Heart left ventricle (tissue), 13 donors: ENCODE measurements at regions not wholly inside any gene's neighbourhood (a gene's known extent, or its start where the extent isn't known, plus 50 kb on each side); places are given as distances from the start of the nearest gene placed in this dataset.

Experiments
- CTCF ChIP-seq, 12 donors: fragments of 200-600 bp; sonication (generic) in 4 of 12; IDR thresholded peaks; one replicate each; pipeline versions ENCODE4 v1.5.0 to v1.8.0; 2018 to 2022; ENCODE audit warnings: antibody characterized with exemption in 12 of 12, mild to moderate bottlenecking in 5 of 12
- POLR2A ChIP-seq, 2 donors: fragments of 450-650 bp; IDR thresholded peaks; one replicate each; pipeline ENCODE4 v1.6.1; 2017; ENCODE audit warnings: antibody characterized with exemption in 2 of 2, mild to moderate bottlenecking in 2 of 2, moderate library complexity in 2 of 2
- donor health status: ischemic (EF 13 %, LVEDD 7.1; RV severe dilation, severe dysfunction).
- donor health status: DM: no; HTN: yes; CAD: no.
- donor health status: DM: no; HTN: no; CAD: no.
- donor health status: ischemic (EF 25% LVEDD 6.9; RV normal size, moderate dysfunction).
- donor health status: ischemic (EF 25% LVEDD 5.7; RV mildly dilated, moderate dysfunction).
- donor health status: ischemic (EF 35%, LVEDD 5.7; RV mildly dilated, moderate dysfunction).
- donor health status: nonischemic (EF 11% LVEDD 7.7; RV severe dilation, severe dysfunction).
- donor health status: DM: yes; HTN: yes; CAD: no.
- donor health status: PGD.
- donor health status: ischemic (EF 29% LVEDD 5.4; RV normal size, mild dysfunction).
- donor health status: nonischemic (EF 23%, LVEDD 6.1; RV moderate dilation, normal function).

DNA sequence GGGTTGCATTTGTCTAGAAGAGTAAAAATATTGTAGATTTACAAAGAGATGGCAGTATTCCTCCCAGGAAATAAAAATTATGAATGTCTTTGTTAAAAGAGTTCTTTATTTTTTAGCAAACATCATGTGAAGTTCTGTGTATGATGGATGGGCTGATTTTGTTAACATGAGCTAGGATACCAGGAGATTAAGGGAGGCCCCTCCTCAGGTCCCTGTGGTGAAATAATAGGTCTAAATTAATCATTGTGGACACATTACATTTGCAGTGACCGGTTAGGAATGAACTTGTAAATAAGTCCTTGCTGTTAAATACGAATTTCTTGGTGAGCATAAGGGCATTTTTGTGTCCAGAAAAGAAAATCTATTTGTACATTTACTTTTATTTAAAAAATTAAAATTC, 339.4 kb upstream of the PHF14 start:
- TF ChIP-seq CTCF (IDR thresholded peaks at IDR 0.05) (no peak), POLR2A (IDR thresholded peaks at IDR 0.05) (no peak)
